Karpas-422 (cell line): ENCODE measurements at regions not wholly inside any gene's neighbourhood (a gene's known extent, or its start where the extent isn't known, plus 50 kb on each side); places are given as distances from the start of the nearest gene placed in this dataset.

ENCODE experiments used
- DNase-seq: peaks from one replicate; pipeline ENCODE4 v3.0.0-alpha.2; 2015
- H2AFZ ChIP-seq: fragments of 200-600 bp; sonication (generic); 2 replicates; pipeline ENCODE4 v1.6.1; 2014; ENCODE audit warnings: antibody characterized with exemption, low read length, mixed read lengths
- H3K27ac ChIP-seq: fragments of 200-600 bp; sonication (generic); 2 replicates; pipeline ENCODE4 v1.5.1; 2014; ENCODE audit warnings: mild to moderate bottlenecking, low read length, moderate library complexity
- H3K27me3 ChIP-seq: fragments of 200-600 bp; sonication (generic); 2 replicates; pipeline ENCODE4 v1.6.1; 2014; ENCODE audit warnings: low read length, mixed read lengths
- H3K36me3 ChIP-seq: fragments of 200-600 bp; sonication (generic); 2 replicates; pipeline ENCODE4 v1.6.1; 2014; ENCODE audit warnings: low read length, mixed read lengths; ENCODE audit not compliant: insufficient read depth
- H3K4me1 ChIP-seq: fragments of 200-600 bp; sonication (generic); 2 replicates; pipeline ENCODE4 v1.6.1; 2014; ENCODE audit warnings: mild to moderate bottlenecking, low read length, mixed read lengths
- H3K4me2 ChIP-seq: fragments of 200-600 bp; sonication (generic); 2 replicates; pipeline ENCODE4 v1.6.1; 2014; ENCODE audit warnings: low read length, low read depth, mild to moderate bottlenecking; ENCODE audit not compliant: poor library complexity, severe bottlenecking
- H3K4me3 ChIP-seq: fragments of 200-600 bp; sonication (generic); 2 replicates; pipeline ENCODE4 v1.5.1; 2014; ENCODE audit warnings: mild to moderate bottlenecking, antibody characterized with exemption, low read length, mixed read lengths
- H3K79me2 ChIP-seq: fragments of 200-600 bp; sonication (generic); 2 replicates; pipeline ENCODE4 v1.6.1; 2014; ENCODE audit warnings: mild to moderate bottlenecking, low read length, mixed read lengths
- H3K9ac ChIP-seq: fragments of 200-600 bp; sonication (generic); 2 replicates; pipeline ENCODE4 v1.6.0; 2014; ENCODE audit warnings: low read length
- H3K9me2 ChIP-seq: fragments of 200-600 bp; sonication (generic), shearing (Covaris generic); replicated peaks from 2 replicates; pipeline ENCODE4 v1.6.0; 2014; ENCODE audit warnings: mild to moderate bottlenecking, low read length, moderate library complexity; ENCODE audit not compliant: insufficient read depth
- H3K9me3 ChIP-seq: fragments of 300-700, 200-600 bp; sonication (generic); 2 replicates; pipeline ENCODE4 v1.6.1; 2014; ENCODE audit warnings: low read length, mixed read lengths
- H4K20me1 ChIP-seq: fragments of 200-600 bp; sonication (generic); 2 replicates; pipeline ENCODE4 v1.6.1; 2014; ENCODE audit warnings: mild to moderate bottlenecking, antibody characterized with exemption, low read length, low read depth; ENCODE audit not compliant: insufficient read depth

- H3K27ac ChIP-seq, result no peak overlapping the region
- H3K9ac ChIP-seq, result no peak overlapping the region
- H3K9me3 ChIP-seq, result no peaks in the 10 kb centered on the region
- no peaks in the 10 kb centered on the region for H4K20me1 ChIP-seq
- no peaks in the 10 kb centered on the region for H3K36me3 ChIP-seq
- H3K9me2 ChIP-seq, result no peaks in the 10 kb centered on the region
- DNase-seq, result no peak
- no peaks in the 10 kb centered on the region for H3K4me1 ChIP-seq
- no peak overlapping the region for H2AFZ ChIP-seq
- no peak overlapping the region for H3K4me2 ChIP-seq
- H3K79me2 ChIP-seq, result no peaks in the 10 kb centered on the region
- no peaks in the 10 kb centered on the region for H3K27me3 ChIP-seq
- no peak overlapping the region for H3K4me3 ChIP-seq
These were observed 95.2 kb downstream of the BANF2 start for GRCh38 chr20:17795003-17795402.

DNA sequence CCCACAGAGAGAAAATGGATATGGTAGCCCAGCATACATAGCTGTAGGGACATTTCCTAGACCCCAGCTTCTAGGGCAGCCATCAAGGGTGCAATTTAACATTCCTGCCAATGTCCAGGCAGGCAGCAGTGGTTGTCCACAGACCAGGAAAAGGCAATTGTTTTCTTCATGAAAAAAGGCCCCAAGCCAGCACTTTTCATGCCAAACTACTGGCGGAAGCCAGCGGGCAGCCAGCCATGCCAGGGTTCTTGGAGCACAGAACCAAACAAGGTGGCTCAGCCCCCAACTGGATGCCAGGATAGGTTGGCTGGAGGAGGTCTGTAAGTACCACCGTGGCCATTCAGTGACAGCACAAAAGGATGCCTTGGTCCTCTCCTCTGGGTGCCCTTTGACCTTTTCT is 94.6 kb downstream of the BANF2 start:
- H3K9me2 ChIP-seq, result no peaks in the 10 kb centered on the region
- no peak overlapping the region for H2AFZ ChIP-seq
- no peaks in the 10 kb centered on the region for H3K36me3 ChIP-seq
- H3K4me2 ChIP-seq, result no peak overlapping the region
- H3K4me3 ChIP-seq, result no peak overlapping the region
- DNase-seq, result no peak
- H4K20me1 ChIP-seq, result no peaks in the 10 kb centered on the region
- no peaks in the 10 kb centered on the region for H3K79me2 ChIP-seq
- H3K4me1 ChIP-seq, result no peaks in the 10 kb centered on the region
- no peaks in the 10 kb centered on the region for H3K27me3 ChIP-seq
- H3K27ac ChIP-seq, result no peak overlapping the region
- H3K9ac ChIP-seq, result no peak overlapping the region
- no peaks in the 10 kb centered on the region for H3K9me3 ChIP-seq

- no peak for DNase-seq
- Histone ChIP-seq H3K9me3 (no peaks in the 10 kb centered on the region), H3K4me3 (no peak overlapping the region), H4K20me1 (no peaks in the 10 kb centered on the region), H2AFZ (no peak overlapping the region), H3K27me3 (no peaks in the 10 kb centered on the region), H3K9me2 (no peaks in the 10 kb centered on the region), H3K9ac (no peak overlapping the region), H3K36me3 (no peaks in the 10 kb centered on the region), H3K4me2 (no peak overlapping the region), H3K27ac (no peak overlapping the region), H3K79me2 (no peaks in the 10 kb centered on the region), H3K4me1 (no peaks in the 10 kb centered on the region)
These were observed 94.2 kb downstream of the BANF2 start for GRCh38 chr20:17793986-17794385.

GRCh38 chr20:17790296-17790695 is 90.5 kb downstream of the BANF2 start:
- no peaks in the 10 kb centered on the region for H3K9me3 ChIP-seq
- H3K9me2 ChIP-seq, result no peaks in the 10 kb centered on the region
- H3K27ac ChIP-seq, result no peak overlapping the region
- no peak overlapping the region for H3K4me3 ChIP-seq
- no peaks in the 10 kb centered on the region for H4K20me1 ChIP-seq
- H2AFZ ChIP-seq, result no peak overlapping the region
- H3K4me2 ChIP-seq, result no peak overlapping the region
- no peak for DNase-seq
- no peaks in the 10 kb centered on the region for H3K4me1 ChIP-seq
- no peaks in the 10 kb centered on the region for H3K36me3 ChIP-seq
- H3K9ac ChIP-seq, result no peak overlapping the region
- H3K79me2 ChIP-seq, result no peaks in the 10 kb centered on the region
- H3K27me3 ChIP-seq, result no peaks in the 10 kb centered on the region

GRCh38 chr20:17787816-17788215 is 88.0 kb downstream of the BANF2 start:
- H2AFZ ChIP-seq, result no peak overlapping the region
- H3K9ac ChIP-seq, result no peak overlapping the region
- H3K36me3 ChIP-seq, result no peaks in the 10 kb centered on the region
- H3K9me2 ChIP-seq, result no peaks in the 10 kb centered on the region
- DNase-seq, result no peak
- H3K27me3 ChIP-seq, result no peaks in the 10 kb centered on the region
- no peak overlapping the region for H3K27ac ChIP-seq
- H3K4me1 ChIP-seq, result peaks cover 11% of the 10 kb centered on the region; the same call in 1 of the 2 replicates
- H4K20me1 ChIP-seq, result no peaks in the 10 kb centered on the region
- H3K79me2 ChIP-seq, result no peaks in the 10 kb centered on the region
- H3K9me3 ChIP-seq, result no peaks in the 10 kb centered on the region
- H3K4me2 ChIP-seq, result no peak overlapping the region
- H3K4me3 ChIP-seq, result no peak overlapping the region

- no peaks in the 10 kb centered on the region for H3K36me3 ChIP-seq
These were observed 86.5 kb downstream of the BANF2 start for GRCh38 chr20:17786221-17786718.

More at GRCh38 chr20:17786221-17786718, 86.5 kb downstream of the BANF2 start:
- H2AFZ ChIP-seq, result no peak overlapping the region
- H3K27me3 ChIP-seq, result no peaks in the 10 kb centered on the region
- peaks cover 15% of the 10 kb centered on the region for H3K4me1 ChIP-seq
- no peaks in the 10 kb centered on the region for H4K20me1 ChIP-seq
- H3K9me2 ChIP-seq, result no peaks in the 10 kb centered on the region
- no peak overlapping the region for H3K4me3 ChIP-seq
- H3K9me3 ChIP-seq, result no peaks in the 10 kb centered on the region
- no peak overlapping the region for H3K4me2 ChIP-seq
- H3K79me2 ChIP-seq, result no peaks in the 10 kb centered on the region
- DNase-seq, result no peak
- H3K27ac ChIP-seq, result no peak overlapping the region
- H3K9ac ChIP-seq, result no peak overlapping the region
